GM21737 (cell line): ENCODE measurements at regions not wholly inside any gene's neighbourhood (a gene's known extent, or its start where the extent isn't known, plus 50 kb on each side); places are given as distances from the start of the nearest gene placed in this dataset.
"Not testable (repeated sequence)": the region's sequence is repeated elsewhere in the genome, so short reads cannot be mapped to it uniquely, and the experiment has no call there.

ENCODE experiments used
- ATAC-seq: cut with Tn5 transposase; IDR thresholded peaks from one replicate; pipeline ENCODE4 v1.9.1; 2021; ENCODE audit warnings: mild to moderate bottlenecking, moderate library complexity; ENCODE audit not compliant: unreplicated experiment

GRCh38 chr14:53751650-53752049 lies 205.0 kb downstream of the BMP4 start:
- no peak for ATAC-seq

GRCh38 chr14:53748691-53749090 lies 207.9 kb downstream of the BMP4 start:
- ATAC-seq = no peak

- no peak for ATAC-seq
Observed at GRCh38 chr14:53744857-53745256, 211.8 kb downstream of the BMP4 start.

GRCh38 chr14:53743371-53743770 lies 213.3 kb downstream of the BMP4 start:
- no peak for ATAC-seq

GRCh38 chr14:53742233-53742620 lies 214.4 kb downstream of the BMP4 start:
- ATAC-seq = no peak

- no peak for ATAC-seq
Observed at GRCh38 chr14:53741479-53742232, 215.0 kb downstream of the BMP4 start.

- no peak for ATAC-seq
Observed at GRCh38 chr14:53740570-53740969, 216.1 kb downstream of the BMP4 start.

- ATAC-seq = no peak
Observed at GRCh38 chr14:53735916-53736315, 220.7 kb downstream of the BMP4 start.

- no peak for ATAC-seq
Observed at GRCh38 chr14:53723221-53723620, 233.4 kb downstream of the BMP4 start.

- ATAC-seq = no peak
Observed at GRCh38 chr14:53719536-53719935, 237.1 kb downstream of the BMP4 start.

- no peak for ATAC-seq
Observed at GRCh38 chr14:53716578-53716977, 240.0 kb downstream of the BMP4 start.

GRCh38 chr14:53715193-53715721 lies 241.4 kb downstream of the BMP4 start:
- ATAC-seq = no peak

- no peak for ATAC-seq
Observed at GRCh38 chr14:53714495-53715192, 242.0 kb downstream of the BMP4 start.

- ATAC-seq = not testable (repeated sequence)
Observed at GRCh38 chr14:53712901-53713300, 243.7 kb downstream of the BMP4 start.

- no peak for ATAC-seq
Observed at GRCh38 chr14:53711205-53711604, 245.4 kb downstream of the BMP4 start.

GRCh38 chr14:53710615-53711014 lies 246.0 kb downstream of the BMP4 start:
- no peak for ATAC-seq

- ATAC-seq = no peak
Observed at GRCh38 chr14:53709381-53709780, 247.2 kb downstream of the BMP4 start.

- ATAC-seq = no peak
Observed at GRCh38 chr14:53703457-53703856, 253.2 kb downstream of the BMP4 start.

- ATAC-seq = no peak
Observed at GRCh38 chr14:53701108-53701875, 255.3 kb downstream of the BMP4 start.

GRCh38 chr14:53696217-53696965 lies 260.2 kb downstream of the BMP4 start:
- ATAC-seq = no peak
